ENCODE measurements at regions not wholly inside any gene's neighbourhood (a gene's known extent, or its start where the extent isn't known, plus 50 kb on each side); places are given as distances from the start of the nearest gene placed in this dataset.

DNA sequence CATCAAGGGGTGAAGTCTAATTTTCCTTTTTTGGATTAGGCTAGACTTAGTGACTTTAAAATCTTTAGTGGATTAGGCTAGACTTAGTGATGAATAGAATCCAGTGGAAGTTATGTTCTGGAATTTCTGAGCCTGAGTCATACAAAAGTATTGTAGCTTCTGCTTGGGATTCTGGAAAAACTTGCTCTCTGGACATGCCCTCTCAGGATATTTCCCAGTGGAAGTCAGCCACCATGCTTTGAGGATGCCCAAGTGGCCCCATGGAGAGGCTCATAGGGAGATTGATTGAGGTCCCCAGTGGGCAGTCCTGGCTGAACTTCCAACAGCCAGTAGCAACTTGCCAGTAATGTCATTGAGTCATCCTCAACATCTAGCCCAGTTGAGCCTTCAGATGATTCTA is 112.4 kb upstream of the PRLR start:
- RAD21 ChIA-PET (ENCODE audit: low non-redundant PET in 1 of 2, low total read pairs in 2 of 2, uncharacterized antibody in 2 of 2, unreplicated experiment in 2 of 2), result no interaction called here
- no peak overlapping the region for H3K27ac ChIP-seq (ENCODE audit: low read depth, low read length)
- intact Hi-C loops (cut with micrococcal nuclease), result no loop called here
- H3K4me3 ChIP-seq (replicated peaks in 1 of 2; ENCODE audit: low read depth in 1 of 2, low read length in 2 of 2), result no peak overlapping the region
- no peaks in the 10 kb centered on the region for H3K9me3 ChIP-seq (ENCODE audit: control insufficient read depth in 1 of 2, insufficient read depth in 1 of 2, low read depth in 1 of 2, low read length in 2 of 2)
- H4K20me1 ChIP-seq (ENCODE audit: insufficient read depth), result no peaks in the 10 kb centered on the region
- H3K36me3 ChIP-seq (ENCODE audit: control insufficient read depth in 1 of 2, insufficient read depth in 2 of 2, low read length in 2 of 2), result no peaks in the 10 kb centered on the region
- no peak overlapping the region for H2AFZ ChIP-seq (ENCODE audit: low read depth, low read length, poor library complexity, severe bottlenecking)
- CTCF ChIA-PET, result no interaction called here
- no peak for TF ChIP-seq ZNF274 (IDR thresholded peaks at IDR 0.05; ENCODE audit: low read depth, low read length)
- TF ChIP-seq SIN3A (IDR thresholded peaks at IDR 0.05; ENCODE audit: low read depth), result no peak
- TF ChIP-seq EZH2phosphoT487 (IDR thresholded peaks at IDR 0.05; ENCODE audit: borderline replicate concordance), result no peak
- TF ChIP-seq, protein P1, sequence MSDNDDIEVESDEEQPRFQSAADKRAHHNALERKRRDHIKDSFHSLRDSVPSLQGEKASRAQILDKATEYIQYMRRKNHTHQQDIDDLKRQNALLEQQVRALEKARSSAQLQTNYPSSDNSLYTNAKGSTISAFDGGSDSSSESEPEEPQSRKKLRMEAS (IDR thresholded peaks at IDR 0.05), result no peak
- H3K27me3 ChIP-seq (ENCODE audit: insufficient read depth, low read length), result no peaks in the 10 kb centered on the region
- BruUV-seq (replicated peaks), result no TSS peak
- ATAC-seq (no peak), DNase-seq (ENCODE audit: low read depth, low spot score) (no peak)
- H3K9me2 ChIP-seq (ENCODE audit: insufficient read depth), result no peaks in the 10 kb centered on the region
- no peaks in the 10 kb centered on the region for H3K4me1 ChIP-seq (ENCODE audit: control insufficient read depth in 1 of 2, insufficient read depth in 2 of 2, low read length in 2 of 2)
- H3K9ac ChIP-seq (ENCODE audit: low read length), result no peak overlapping the region
- POLR2A ChIA-PET, result no interaction called here
- H3K4me2 ChIP-seq (ENCODE audit: low read length), result no peak overlapping the region
- H3K79me2 ChIP-seq (ENCODE audit: insufficient read depth, low read length), result no peaks in the 10 kb centered on the region

- no peaks in the 10 kb centered on the region for H3K36me3 ChIP-seq (ENCODE audit: control insufficient read depth in 1 of 2, insufficient read depth in 2 of 2, low read length in 2 of 2)
- no peaks in the 10 kb centered on the region for H3K79me2 ChIP-seq (ENCODE audit: insufficient read depth, low read length)
- no peak overlapping the region for H3K27ac ChIP-seq (ENCODE audit: low read depth, low read length)
- no peaks in the 10 kb centered on the region for H4K20me1 ChIP-seq (ENCODE audit: insufficient read depth)
- TF ChIP-seq EZH2phosphoT487 (IDR thresholded peaks at IDR 0.05; ENCODE audit: borderline replicate concordance) (no peak), FOSL1 (IDR thresholded peaks at IDR 0.05; ENCODE audit: low read depth) (no peak)
- ChIA-PET CTCF (no interaction called here), RAD21 (ENCODE audit: low non-redundant PET in 1 of 2, low total read pairs in 2 of 2, uncharacterized antibody in 2 of 2, unreplicated experiment in 2 of 2) (no interaction called here), POLR2A (no interaction called here)
- H3K4me1 ChIP-seq (ENCODE audit: control insufficient read depth in 1 of 2, insufficient read depth in 2 of 2, low read length in 2 of 2), result no peaks in the 10 kb centered on the region
- no peaks in the 10 kb centered on the region for H3K27me3 ChIP-seq (ENCODE audit: insufficient read depth, low read length)
- no peak overlapping the region for H3K4me3 ChIP-seq (replicated peaks in 1 of 2; ENCODE audit: low read depth in 1 of 2, low read length in 2 of 2)
- H3K9ac ChIP-seq (ENCODE audit: low read length), result no peak overlapping the region
- no peak for DNase-seq (ENCODE audit: low read depth, low spot score)
- BruUV-seq (replicated peaks), result no TSS peak
- no peak overlapping the region for H3K4me2 ChIP-seq (ENCODE audit: low read length)
- H3K9me2 ChIP-seq (ENCODE audit: insufficient read depth), result no peaks in the 10 kb centered on the region
- intact Hi-C loops (cut with micrococcal nuclease), result no loop called here
- no peaks in the 10 kb centered on the region for H3K9me3 ChIP-seq (ENCODE audit: control insufficient read depth in 1 of 2, insufficient read depth in 1 of 2, low read depth in 1 of 2, low read length in 2 of 2)
- H2AFZ ChIP-seq (ENCODE audit: low read depth, low read length, poor library complexity, severe bottlenecking), result no peak overlapping the region
- no peak for ATAC-seq
Observed at GRCh38 chr5:35341189-35341588, 110.9 kb upstream of the PRLR start.

Measured in HCT116 (cell line).